GM18499 (cell line): ENCODE measurements at regions not wholly inside any gene's neighbourhood (a gene's known extent, or its start where the extent isn't known, plus 50 kb on each side); places are given as distances from the start of the nearest gene placed in this dataset.

ENCODE experiments used
- ATAC-seq: cut with Tn5 transposase; IDR thresholded peaks from one replicate; pipeline ENCODE4 v1.9.1; 2021; ENCODE audit warnings: moderate number of reproducible peaks; ENCODE audit not compliant: insufficient read depth, unreplicated experiment

- no peak for ATAC-seq
Measured at GRCh38 chr2:167478196-167478595, 589.9 kb downstream of the XIRP2 start.

GRCh38 chr2:167475791-167476190 is 587.5 kb downstream of the XIRP2 start:
- ATAC-seq, result no peak

GRCh38 chr2:167471734-167472133 is 583.5 kb downstream of the XIRP2 start:
- ATAC-seq, result no peak

- no peak for ATAC-seq
Measured at GRCh38 chr2:167471332-167471731, 583.1 kb downstream of the XIRP2 start.

- no peak for ATAC-seq
Measured at GRCh38 chr2:167462379-167462778, 574.1 kb downstream of the XIRP2 start.

- ATAC-seq, result no peak
Measured at GRCh38 chr2:167454036-167454435, 565.8 kb downstream of the XIRP2 start.

GRCh38 chr2:167451496-167452289 is 563.4 kb downstream of the XIRP2 start:
- no peak for ATAC-seq

- ATAC-seq, result no peak
Measured at GRCh38 chr2:167450364-167450763, 562.1 kb downstream of the XIRP2 start.

GRCh38 chr2:167440382-167440781 is 552.1 kb downstream of the XIRP2 start:
- ATAC-seq, result no peak

- ATAC-seq, result no peak
Measured at GRCh38 chr2:167438206-167438605, 549.9 kb downstream of the XIRP2 start.

- ATAC-seq, result no peak
Measured at GRCh38 chr2:167431949-167432348, 543.7 kb downstream of the XIRP2 start.

GRCh38 chr2:167430447-167430846 is 542.2 kb downstream of the XIRP2 start:
- ATAC-seq, result no peak

GRCh38 chr2:167424803-167425755 is 536.8 kb downstream of the XIRP2 start:
- no peak for ATAC-seq

GRCh38 chr2:167424221-167424620 is 535.9 kb downstream of the XIRP2 start:
- ATAC-seq, result no peak

- no peak for ATAC-seq
Measured at GRCh38 chr2:167423731-167424130, 535.5 kb downstream of the XIRP2 start.

GRCh38 chr2:167420211-167420610 is 531.9 kb downstream of the XIRP2 start:
- no peak for ATAC-seq

- no peak for ATAC-seq
Measured at GRCh38 chr2:167415068-167415467, 526.8 kb downstream of the XIRP2 start.

- no peak for ATAC-seq
Measured at GRCh38 chr2:167411367-167411766, 523.1 kb downstream of the XIRP2 start.

GRCh38 chr2:167406558-167406957 is 518.3 kb downstream of the XIRP2 start:
- ATAC-seq, result no peak

GRCh38 chr2:167404627-167405284 is 516.5 kb downstream of the XIRP2 start:
- no peak for ATAC-seq

- ATAC-seq, result no peak
Measured at GRCh38 chr2:167401309-167401708, 513.0 kb downstream of the XIRP2 start.
